ENCODE measurements at regions not wholly inside any gene's neighbourhood (a gene's known extent, or its start where the extent isn't known, plus 50 kb on each side); places are given as distances from the start of the nearest gene placed in this dataset.

- TF ChIP-seq TAF15 (IDR thresholded peaks at IDR 0.05; ENCODE audit: low read depth, low read length): no peak
- no peak for TF ChIP-seq HNRNPK (IDR thresholded peaks at IDR 0.05; ENCODE audit: low read depth, low read length, poor library complexity, severe bottlenecking)
- TF ChIP-seq EP400 (IDR thresholded peaks at IDR 0.05): no peak
- no peak for TF ChIP-seq EHMT2 (IDR thresholded peaks at IDR 0.05)
Observed at GRCh38 chr2:236760246-236760645, 190.6 kb downstream of the ACKR3 start (continued).

- ChIA-PET POLR2A (no interaction called here), CTCF (ENCODE audit: low intra/inter-chr PET ratio) (no interaction called here)
- Histone ChIP-seq H4K20me1 (replicated peaks; ENCODE audit: control insufficient read depth, insufficient read depth, low read length) (no peaks in the 10 kb centered on the region), H3K9ac (ENCODE audit: insufficient read depth in 1 of 2, low read depth in 2 of 2, low read length in 2 of 2) (no peak overlapping the region), H3K9me1 (ENCODE audit: control insufficient read depth, insufficient read depth, low read length) (no peaks in the 10 kb centered on the region), H3K4me2 (ENCODE audit: insufficient read depth, low read length) (no peak overlapping the region), H3K4me3 (no peak overlapping the region), H3K4me1 (replicated peaks in 1 of 2; ENCODE audit: control insufficient read depth in 2 of 2, insufficient read depth in 2 of 2, low read length in 2 of 2) (no peaks in the 10 kb centered on the region), H3K36me3 (ENCODE audit: control insufficient read depth, insufficient read depth, low read length) (no peaks in the 10 kb centered on the region), H3K79me2 (ENCODE audit: control insufficient read depth, insufficient read depth, low read length) (no peaks in the 10 kb centered on the region), H3K27me3 (ENCODE audit: control insufficient read depth in 2 of 2, insufficient read depth in 2 of 2, low read length in 2 of 2) (no peaks in the 10 kb centered on the region), H2AFZ (ENCODE audit: low read depth, low read length) (no peak overlapping the region), H3K9me3 (replicated peaks; ENCODE audit: control insufficient read depth, insufficient read depth, low read depth, low read length) (no peaks in the 10 kb centered on the region), H3K27ac (ENCODE audit: extremely low read depth, low read depth, low read length) (no peak overlapping the region)
- no peak for ATAC-seq
- WGBS (ENCODE audit: insufficient coverage, low coverage, missing lambda C conversion rate): 3% methylated on average over 3 of the region's 3 CpGs
- no peak for DNase-seq (ENCODE audit: extremely low read depth in 1 of 4, low spot score in 3 of 4)
- no TSS peak for BruUV-seq (replicated peaks)
- in situ Hi-C loops (cut with MboI) (no loop called here), intact Hi-C loops (cut with micrococcal nuclease) (no loop called here)
- TF ChIP-seq EGR1 (conservative IDR thresholded peaks at IDR 0.05) (no peak), SREBF1 (IDR thresholded peaks at IDR 0.05; ENCODE audit: borderline replicate concordance, low read depth, low read length) (no peak), NFATC3 (IDR thresholded peaks at IDR 0.05) (no peak), ZZZ3 (IDR thresholded peaks at IDR 0.05) (no peak), DMBX1 (CRISPR knock-in tag; IDR thresholded peaks at IDR 0.05; ENCODE audit: borderline replicate concordance) (no peak), SP1 (CRISPR knock-in tag; IDR thresholded peaks at IDR 0.05) (no peak), TAF7 (tag; IDR thresholded peaks at IDR 0.05) (no peak)
- no peak for FAIRE-seq
Observed at GRCh38 chr2:236761358-236761757, 191.7 kb downstream of the ACKR3 start.

All from K562 (cell line).